ENCODE measurements at regions not wholly inside any gene's neighbourhood (a gene's known extent, or its start where the extent isn't known, plus 50 kb on each side); places are given as distances from the start of the nearest gene placed in this dataset.

- TF ChIP-seq, protein P1, sequence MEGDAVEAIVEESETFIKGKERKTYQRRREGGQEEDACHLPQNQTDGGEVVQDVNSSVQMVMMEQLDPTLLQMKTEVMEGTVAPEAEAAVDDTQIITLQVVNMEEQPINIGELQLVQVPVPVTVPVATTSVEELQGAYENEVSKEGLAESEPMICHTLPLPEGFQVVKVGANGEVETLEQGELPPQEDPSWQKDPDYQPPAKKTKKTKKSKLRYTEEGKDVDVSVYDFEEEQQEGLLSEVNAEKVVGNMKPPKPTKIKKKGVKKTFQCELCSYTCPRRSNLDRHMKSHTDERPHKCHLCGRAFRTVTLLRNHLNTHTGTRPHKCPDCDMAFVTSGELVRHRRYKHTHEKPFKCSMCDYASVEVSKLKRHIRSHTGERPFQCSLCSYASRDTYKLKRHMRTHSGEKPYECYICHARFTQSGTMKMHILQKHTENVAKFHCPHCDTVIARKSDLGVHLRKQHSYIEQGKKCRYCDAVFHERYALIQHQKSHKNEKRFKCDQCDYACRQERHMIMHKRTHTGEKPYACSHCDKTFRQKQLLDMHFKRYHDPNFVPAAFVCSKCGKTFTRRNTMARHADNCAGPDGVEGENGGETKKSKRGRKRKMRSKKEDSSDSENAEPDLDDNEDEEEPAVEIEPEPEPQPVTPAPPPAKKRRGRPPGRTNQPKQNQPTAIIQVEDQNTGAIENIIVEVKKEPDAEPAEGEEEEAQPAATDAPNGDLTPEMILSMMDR (IDR thresholded peaks at IDR 0.05), result no peak
- Mint-ChIP-seq H3K9me3 (ENCODE audit: unreplicated experiment) (no peaks in the 10 kb centered on the region), H3K36me3 (ENCODE audit: unreplicated experiment) (no peaks in the 10 kb centered on the region), H3K27me3 (ENCODE audit: unreplicated experiment) (no peaks in the 10 kb centered on the region), H3K27ac (ENCODE audit: unreplicated experiment) (no peak overlapping the region), H3K4me3 (ENCODE audit: unreplicated experiment) (no peak overlapping the region), H3K4me1 (ENCODE audit: unreplicated experiment) (no peaks in the 10 kb centered on the region)
- DNase-seq (ENCODE audit: extremely low spot score, unreplicated experiment), result no peak
Observed at GRCh38 chr1:213366141-213366831, 315.2 kb downstream of the RPS6KC1 start.

GRCh38 chr1:213369465-213369864 is 318.4 kb downstream of the RPS6KC1 start:
- Mint-ChIP-seq H3K27me3 (ENCODE audit: unreplicated experiment) (no peaks in the 10 kb centered on the region), H3K36me3 (ENCODE audit: unreplicated experiment) (no peaks in the 10 kb centered on the region), H3K27ac (ENCODE audit: unreplicated experiment) (no peak overlapping the region), H3K4me1 (ENCODE audit: unreplicated experiment) (no peaks in the 10 kb centered on the region), H3K9me3 (ENCODE audit: unreplicated experiment) (no peaks in the 10 kb centered on the region), H3K4me3 (ENCODE audit: unreplicated experiment) (no peak overlapping the region)
- DNase-seq (ENCODE audit: extremely low spot score, unreplicated experiment), result no peak
- TF ChIP-seq, protein P1 (IDR thresholded peaks at IDR 0.05), result no peak

GRCh38 chr1:213370523-213370922 is 319.5 kb downstream of the RPS6KC1 start:
- TF ChIP-seq, protein P1 (IDR thresholded peaks at IDR 0.05), result no peak
- no peaks in the 10 kb centered on the region for H3K4me1 Mint-ChIP-seq (ENCODE audit: unreplicated experiment)
- H3K4me3 Mint-ChIP-seq (ENCODE audit: unreplicated experiment), result no peak overlapping the region
- no peaks in the 10 kb centered on the region for H3K36me3 Mint-ChIP-seq (ENCODE audit: unreplicated experiment)
- H3K27ac Mint-ChIP-seq (ENCODE audit: unreplicated experiment), result no peak overlapping the region
- no peaks in the 10 kb centered on the region for H3K27me3 Mint-ChIP-seq (ENCODE audit: unreplicated experiment)
- no peaks in the 10 kb centered on the region for H3K9me3 Mint-ChIP-seq (ENCODE audit: unreplicated experiment)
- no peak for DNase-seq (ENCODE audit: extremely low spot score, unreplicated experiment)

DNA sequence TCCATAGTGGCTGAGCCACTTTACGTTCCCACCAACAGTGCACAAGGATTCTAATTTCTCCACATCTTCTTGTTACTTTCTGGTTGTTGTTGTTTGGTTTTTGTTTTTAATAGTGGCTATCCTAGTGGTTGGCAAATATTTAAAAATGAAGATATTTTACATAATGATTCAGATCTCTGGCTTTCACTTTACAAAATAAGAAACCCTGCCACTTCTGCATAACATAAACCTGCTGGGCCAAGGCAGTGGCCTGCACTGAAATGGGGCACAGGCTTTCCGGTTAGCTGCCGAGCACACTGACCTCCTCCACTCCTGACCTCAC is 320.4 kb downstream of the RPS6KC1 start:
- no peak for DNase-seq (ENCODE audit: extremely low spot score, unreplicated experiment)
- Mint-ChIP-seq H3K36me3 (ENCODE audit: unreplicated experiment) (no peaks in the 10 kb centered on the region), H3K27me3 (ENCODE audit: unreplicated experiment) (no peaks in the 10 kb centered on the region), H3K27ac (ENCODE audit: unreplicated experiment) (no peak overlapping the region), H3K9me3 (ENCODE audit: unreplicated experiment) (no peaks in the 10 kb centered on the region), H3K4me3 (ENCODE audit: unreplicated experiment) (no peak overlapping the region), H3K4me1 (ENCODE audit: unreplicated experiment) (no peaks in the 10 kb centered on the region)
- TF ChIP-seq, protein P1 (IDR thresholded peaks at IDR 0.05), result no peak

- peaks cover 3% of the 10 kb centered on the region for H3K4me1 Mint-ChIP-seq (ENCODE audit: unreplicated experiment)
- no peak overlapping the region for H3K27ac Mint-ChIP-seq (ENCODE audit: unreplicated experiment)
- H3K9me3 Mint-ChIP-seq (ENCODE audit: unreplicated experiment), result no peaks in the 10 kb centered on the region
Observed at GRCh38 chr1:213371847-213372619, 321.0 kb downstream of the RPS6KC1 start.

More at GRCh38 chr1:213371847-213372619, 321.0 kb downstream of the RPS6KC1 start:
- Mint-ChIP-seq H3K27me3 (ENCODE audit: unreplicated experiment) (no peaks in the 10 kb centered on the region), H3K36me3 (ENCODE audit: unreplicated experiment) (no peaks in the 10 kb centered on the region), H3K4me3 (ENCODE audit: unreplicated experiment) (no peak overlapping the region)
- DNase-seq (ENCODE audit: extremely low spot score, unreplicated experiment), result no peak
- TF ChIP-seq, protein P1 (IDR thresholded peaks at IDR 0.05), result no peak

Data from osteocyte (in vitro differentiated cells).